AML-193 (cell line): ENCODE measurements at regions not wholly inside any gene's neighbourhood (a gene's known extent, or its start where the extent isn't known, plus 50 kb on each side); places are given as distances from the start of the nearest gene placed in this dataset.
"Not testable (repeated sequence)": the region's sequence is repeated elsewhere in the genome, so short reads cannot be mapped to it uniquely, and the experiment has no call there.

Experiments
- DNase-seq, 2 experiments: peaks; one replicate each; lab custom pipeline; 2025; lab: John Stamatoyannopoulos, UW

DNA sequence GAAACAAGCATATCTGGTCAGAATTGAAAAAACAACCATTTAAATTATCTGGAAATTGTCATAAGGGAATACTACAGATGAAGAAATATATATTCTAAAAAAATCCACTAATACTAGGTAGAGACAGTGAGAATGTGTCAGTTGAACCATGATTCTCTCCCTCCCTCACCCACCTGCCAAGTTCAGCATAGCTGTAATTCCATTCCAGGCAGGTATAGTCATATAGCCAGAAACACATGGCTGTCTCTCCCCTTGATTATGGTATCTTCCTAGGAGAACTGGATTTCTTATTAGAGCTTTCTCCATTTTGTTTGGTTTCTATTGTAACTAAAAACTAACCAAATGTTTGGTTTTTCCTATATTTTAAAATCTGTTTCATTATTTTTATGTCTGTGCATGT is 509.2 kb downstream of the CDH10 start:
- no peak for DNase-seq

GRCh38 chr5:24141046-24141445 is 503.7 kb downstream of the CDH10 start:
- DNase-seq: no peak

- no peak for DNase-seq
These were observed 502.4 kb downstream of the CDH10 start for GRCh38 chr5:24142341-24142740.

- no peak for DNase-seq
These were observed 499.0 kb downstream of the CDH10 start for GRCh38 chr5:24145806-24146205.

DNA sequence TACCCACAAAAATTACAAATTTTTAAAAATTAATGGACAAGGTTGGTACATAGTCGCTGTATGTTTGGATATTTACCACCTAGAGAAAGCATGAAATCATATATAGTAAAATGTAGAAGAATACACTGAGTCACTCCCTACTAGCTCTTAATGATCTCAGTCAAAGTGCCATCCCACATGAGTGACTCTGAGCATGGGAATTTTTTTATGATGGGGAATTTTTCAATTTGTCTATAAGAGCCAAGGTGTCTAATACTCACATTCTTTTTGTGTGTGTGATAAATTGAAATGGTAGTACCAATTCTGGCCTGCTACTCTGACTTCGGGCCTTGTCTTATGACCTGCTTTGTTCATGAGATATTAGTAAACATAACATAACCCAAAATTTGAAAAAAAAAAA is 483.2 kb downstream of the CDH10 start:
- no peak for DNase-seq

- DNase-seq: no peak
These were observed 482.4 kb downstream of the CDH10 start for GRCh38 chr5:24162343-24162742.

DNA sequence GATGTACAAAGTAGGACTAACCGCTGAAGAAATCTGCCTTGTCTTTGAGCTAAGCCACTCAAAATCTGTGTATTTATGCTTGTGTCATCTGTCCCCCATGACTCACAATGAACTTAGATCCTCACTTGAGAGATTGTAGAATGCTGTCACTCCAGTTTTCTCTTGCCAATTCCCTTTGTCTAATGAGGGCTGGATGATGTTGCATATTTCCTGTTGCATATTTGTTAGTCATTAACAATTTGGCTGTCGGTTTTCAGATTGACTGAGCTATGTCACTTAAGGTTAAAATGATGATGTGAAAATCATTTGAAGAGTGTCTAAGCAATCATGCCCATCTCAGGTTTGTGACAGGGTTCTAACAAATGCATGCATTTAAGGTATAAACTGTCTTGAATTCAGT is 481.7 kb downstream of the CDH10 start:
- DNase-seq: no peak

GRCh38 chr5:24167806-24168205 is 477.0 kb downstream of the CDH10 start:
- DNase-seq: no peak

DNA sequence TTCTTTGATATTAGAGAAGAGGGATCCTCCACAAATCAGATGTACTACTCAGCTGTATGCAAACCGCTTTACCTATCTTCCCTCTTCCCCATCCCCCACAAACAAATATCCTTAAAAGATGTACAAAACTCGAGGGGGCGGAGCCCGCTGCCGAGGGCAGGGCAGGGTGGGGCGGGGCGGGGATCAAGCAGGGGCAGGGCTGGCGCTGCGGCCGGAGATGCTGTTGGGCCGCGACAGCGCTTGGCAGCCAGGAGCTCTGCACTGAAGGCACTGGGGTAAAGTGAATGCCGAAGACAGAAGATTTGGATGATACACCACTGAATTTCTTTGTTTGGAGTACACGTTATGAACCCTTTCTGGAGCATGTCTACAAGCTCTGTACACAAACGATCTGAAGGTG is 474.8 kb downstream of the CDH10 start:
- DNase-seq: no peak

DNA sequence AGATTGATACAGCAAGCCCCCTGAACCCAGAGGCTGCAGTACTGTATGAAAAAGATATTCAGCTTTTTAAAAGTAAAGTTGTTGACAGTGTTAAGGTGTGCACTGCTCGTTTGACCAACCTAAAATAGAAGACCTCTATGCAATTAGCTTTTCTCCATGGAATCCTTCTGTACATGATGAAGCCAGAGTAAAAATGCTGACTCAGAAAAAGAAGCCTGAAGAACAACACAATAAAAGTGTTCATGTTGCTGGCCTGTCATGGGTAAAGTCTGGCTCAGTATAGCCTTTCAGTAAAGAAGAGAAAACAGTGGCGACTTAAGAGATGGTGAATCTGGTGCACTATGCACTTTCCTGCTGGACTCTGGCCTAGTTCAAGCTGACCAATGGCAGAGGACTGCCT is 473.8 kb downstream of the CDH10 start:
- not testable (repeated sequence) for DNase-seq

- DNase-seq: no peak
These were observed 467.0 kb downstream of the CDH10 start for GRCh38 chr5:24177821-24178220.

DNA sequence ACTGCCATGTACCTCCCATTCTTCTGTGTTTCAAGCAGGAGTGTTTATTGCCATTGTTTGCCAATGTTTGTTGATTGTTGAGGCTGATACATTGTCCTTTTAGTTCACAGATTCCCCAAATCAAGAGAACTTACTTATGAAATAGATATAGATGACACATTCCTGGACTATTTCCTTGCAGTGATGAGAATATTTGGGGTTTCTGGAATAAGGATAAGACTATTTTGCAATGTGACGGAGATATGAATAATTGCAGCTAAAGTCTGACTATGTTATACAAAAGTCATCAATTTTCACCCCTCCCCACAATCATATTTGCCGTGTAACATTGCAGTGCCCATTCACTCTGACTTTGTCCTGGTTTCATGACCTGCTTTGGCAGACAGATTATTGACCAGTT is 460.8 kb downstream of the CDH10 start:
- no peak for DNase-seq

- DNase-seq: no peak
These were observed 456.4 kb downstream of the CDH10 start for GRCh38 chr5:24188216-24188925.

GRCh38 chr5:24196789-24197188 is 448.0 kb downstream of the CDH10 start:
- no peak for DNase-seq

DNA sequence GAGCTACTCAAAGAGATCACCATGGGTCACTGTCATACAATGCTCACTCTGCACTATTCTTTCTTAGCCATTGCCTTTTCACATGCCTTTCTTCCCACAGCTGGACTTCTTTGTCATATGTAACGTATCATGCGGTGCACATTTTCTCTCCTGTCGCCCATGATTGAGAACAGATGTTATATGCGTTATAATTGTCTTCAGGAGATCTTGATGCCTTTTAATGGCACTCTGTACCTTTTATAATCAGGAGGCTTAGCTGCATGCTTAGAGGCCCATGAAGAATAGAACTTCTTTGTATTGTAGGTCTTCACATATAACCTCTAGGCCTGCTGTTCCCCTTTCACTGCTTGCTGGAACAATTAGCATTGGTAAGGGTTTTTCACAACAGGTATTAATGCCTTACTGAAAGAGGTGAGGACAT is 436.1 kb downstream of the CDH10 start:
- DNase-seq: no peak

DNA sequence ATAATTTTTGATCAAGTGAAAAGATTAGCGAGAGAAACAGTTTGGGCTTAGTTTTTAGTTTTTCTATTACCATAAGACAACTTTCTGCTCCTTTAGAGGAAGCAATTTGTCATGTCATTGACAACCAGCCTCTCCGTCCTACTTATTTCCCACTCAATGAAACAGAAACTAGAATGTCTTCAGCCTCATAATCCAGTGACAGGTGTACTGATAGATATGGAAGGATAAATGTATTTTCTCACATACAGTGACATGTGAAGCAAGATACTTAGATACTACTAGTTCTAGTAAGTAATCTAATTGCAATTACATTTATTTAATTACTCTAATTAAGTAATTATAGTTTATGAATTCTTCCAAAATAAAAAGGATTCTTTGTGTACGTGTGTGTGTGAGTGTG is 429.7 kb downstream of the CDH10 start:
- DNase-seq: no peak

DNA sequence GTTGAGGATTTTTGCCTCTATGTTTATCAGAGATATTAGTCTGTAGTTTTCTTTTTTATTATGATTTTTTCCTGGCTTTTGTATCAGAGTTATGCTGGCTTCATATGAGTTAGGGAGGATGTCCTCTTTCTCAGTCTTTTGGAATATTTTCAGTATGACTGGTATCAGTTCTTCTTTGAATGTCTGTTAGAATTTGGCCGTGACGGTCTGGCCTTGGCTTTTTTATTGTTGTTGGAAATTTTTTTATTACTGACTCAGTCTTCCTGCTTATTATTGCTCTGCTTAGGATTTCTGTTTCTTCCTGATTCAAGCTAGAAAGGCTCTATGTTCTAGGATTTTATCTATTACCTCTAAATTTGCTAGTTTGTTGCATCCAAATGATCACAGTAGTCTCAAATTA is 421.9 kb downstream of the CDH10 start:
- DNase-seq: no peak

GRCh38 chr5:24225051-24225450 is 419.7 kb downstream of the CDH10 start:
- no peak for DNase-seq

GRCh38 chr5:24226479-24226878 is 418.3 kb downstream of the CDH10 start:
- no peak for DNase-seq

DNA sequence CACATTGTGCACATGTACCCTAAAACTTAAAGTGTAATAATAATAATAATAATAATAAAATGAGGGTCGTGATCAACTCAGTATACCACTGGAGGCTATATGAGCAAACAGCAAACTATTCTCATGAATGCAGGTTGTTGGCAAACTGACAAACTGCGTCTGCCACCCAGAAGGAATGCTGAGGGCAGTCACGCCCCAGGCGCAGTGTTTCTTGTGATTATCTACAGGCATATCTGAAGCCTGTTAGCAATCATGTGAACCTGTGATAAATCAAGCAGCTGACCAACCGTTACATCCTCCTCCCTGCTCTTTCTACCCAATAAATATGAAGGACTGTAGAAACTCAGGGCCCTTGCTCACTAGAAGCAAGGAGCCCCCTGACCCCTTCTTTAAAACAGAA is 416.9 kb downstream of the CDH10 start:
- not testable (repeated sequence) for DNase-seq

DNA sequence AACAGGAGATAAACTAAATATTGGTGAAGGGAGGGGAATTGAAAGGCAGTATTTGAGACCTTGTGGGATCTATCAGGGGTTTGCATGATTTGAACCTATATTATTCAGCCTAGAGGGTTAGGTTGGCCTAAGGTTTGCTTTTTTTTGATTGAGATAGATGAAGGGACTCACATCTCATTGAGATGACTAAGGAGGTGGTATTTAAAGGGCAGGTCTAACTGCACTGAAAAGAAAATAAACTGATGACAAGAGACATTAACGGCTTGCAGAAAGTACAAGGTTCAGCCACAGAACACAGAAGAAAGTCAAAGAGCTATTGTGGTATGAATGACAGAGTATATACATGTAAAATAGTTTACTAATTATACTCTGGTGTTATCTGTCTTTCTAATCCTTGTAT is 412.7 kb downstream of the CDH10 start:
- DNase-seq: no peak

- no peak for DNase-seq
These were observed 411.8 kb downstream of the CDH10 start for GRCh38 chr5:24232929-24233498.

- DNase-seq: no peak
These were observed 408.8 kb downstream of the CDH10 start for GRCh38 chr5:24235946-24236345.

- DNase-seq: no peak
These were observed 399.0 kb downstream of the CDH10 start for GRCh38 chr5:24245821-24246220.
